ENCODE measurements at regions not wholly inside any gene's neighbourhood (a gene's known extent, or its start where the extent isn't known, plus 50 kb on each side); places are given as distances from the start of the nearest gene placed in this dataset.

DNA sequence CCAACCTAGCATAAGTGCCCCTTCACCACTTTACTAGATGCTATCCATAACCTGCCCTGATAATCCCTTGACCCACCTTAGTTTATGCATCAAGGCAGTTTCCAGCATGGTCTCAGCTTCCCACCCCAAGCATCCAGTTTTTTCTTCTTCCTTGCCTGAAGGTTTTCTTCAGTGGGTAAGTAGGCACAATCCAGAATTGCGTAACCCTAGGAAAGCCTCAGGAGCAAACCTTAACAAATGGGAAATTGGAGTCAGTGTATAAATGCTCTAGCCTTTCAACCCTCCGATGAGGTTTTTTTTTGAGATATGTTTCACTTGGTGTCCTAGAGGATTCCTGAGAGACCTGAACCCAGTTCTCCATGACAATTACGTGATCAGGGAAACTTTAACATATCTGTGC, 614.0 kb upstream of the BOD1L1 start:
- Histone ChIP-seq H3K9me3 (ENCODE audit: control insufficient read depth, insufficient read depth, low read depth, low read length) (no peaks in the 10 kb centered on the region), H3K4me1 (ENCODE audit: control insufficient read depth, insufficient read depth, low read length) (no peaks in the 10 kb centered on the region), H3K27ac (ENCODE audit: extremely low read depth, low read depth, low read length) (no peak overlapping the region), H3K36me3 (ENCODE audit: control insufficient read depth in 2 of 2, insufficient read depth in 1 of 2, low read length in 2 of 2) (no peaks in the 10 kb centered on the region), H3K4me3 (ENCODE audit: low read depth, low read length) (no peak overlapping the region)
- no peak for TF ChIP-seq SCRT1 (tag by site-specific recombination; IDR thresholded peaks at IDR 0.05; ENCODE audit: borderline replicate concordance)
- TF ChIP-seq ZNF610 (tag by site-specific recombination; IDR thresholded peaks at IDR 0.05; ENCODE audit: borderline replicate concordance), result no peak
- TF ChIP-seq ZNF341 (tag by site-specific recombination; IDR thresholded peaks at IDR 0.05; ENCODE audit: low read depth), result no peak
- no peak for TF ChIP-seq ZNF404 (tag by site-specific recombination; IDR thresholded peaks at IDR 0.05)
- no peak for TF ChIP-seq ZNF146 (tag by site-specific recombination; IDR thresholded peaks at IDR 0.05)
- TF ChIP-seq ZNF473 (tag by site-specific recombination; IDR thresholded peaks at IDR 0.05), result no peak
- no peak for TF ChIP-seq ZNF324 (tag by site-specific recombination; IDR thresholded peaks at IDR 0.05)
- TF ChIP-seq ZNF548 (tag by site-specific recombination; IDR thresholded peaks at IDR 0.05), result no peak
- TF ChIP-seq ZNF596 (tag by site-specific recombination; IDR thresholded peaks at IDR 0.05), result no peak
- no peak for TF ChIP-seq BCL11A (tag by site-specific recombination; IDR thresholded peaks at IDR 0.05; ENCODE audit: low read depth)
- TF ChIP-seq MYNN (tag by site-specific recombination; IDR thresholded peaks at IDR 0.05; ENCODE audit: borderline replicate concordance), result no peak
- TF ChIP-seq, protein P1, sequence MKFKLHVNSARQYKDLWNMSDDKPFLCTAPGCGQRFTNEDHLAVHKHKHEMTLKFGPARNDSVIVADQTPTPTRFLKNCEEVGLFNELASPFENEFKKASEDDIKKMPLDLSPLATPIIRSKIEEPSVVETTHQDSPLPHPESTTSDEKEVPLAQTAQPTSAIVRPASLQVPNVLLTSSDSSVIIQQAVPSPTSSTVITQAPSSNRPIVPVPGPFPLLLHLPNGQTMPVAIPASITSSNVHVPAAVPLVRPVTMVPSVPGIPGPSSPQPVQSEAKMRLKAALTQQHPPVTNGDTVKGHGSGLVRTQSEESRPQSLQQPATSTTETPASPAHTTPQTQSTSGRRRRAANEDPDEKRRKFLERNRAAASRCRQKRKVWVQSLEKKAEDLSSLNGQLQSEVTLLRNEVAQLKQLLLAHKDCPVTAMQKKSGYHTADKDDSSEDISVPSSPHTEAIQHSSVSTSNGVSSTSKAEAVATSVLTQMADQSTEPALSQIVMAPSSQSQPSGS (tag by site-specific recombination; IDR thresholded peaks at IDR 0.05; ENCODE audit: low read depth), result no peak
- TF ChIP-seq ZNF558 (tag by site-specific recombination; IDR thresholded peaks at IDR 0.05), result no peak
- no peak for TF ChIP-seq ZNF248 (tag by site-specific recombination; IDR thresholded peaks at IDR 0.05)
- POLR2A ChIA-PET, result no interaction called here
- CTCF ChIA-PET, result no interaction called here

DNA sequence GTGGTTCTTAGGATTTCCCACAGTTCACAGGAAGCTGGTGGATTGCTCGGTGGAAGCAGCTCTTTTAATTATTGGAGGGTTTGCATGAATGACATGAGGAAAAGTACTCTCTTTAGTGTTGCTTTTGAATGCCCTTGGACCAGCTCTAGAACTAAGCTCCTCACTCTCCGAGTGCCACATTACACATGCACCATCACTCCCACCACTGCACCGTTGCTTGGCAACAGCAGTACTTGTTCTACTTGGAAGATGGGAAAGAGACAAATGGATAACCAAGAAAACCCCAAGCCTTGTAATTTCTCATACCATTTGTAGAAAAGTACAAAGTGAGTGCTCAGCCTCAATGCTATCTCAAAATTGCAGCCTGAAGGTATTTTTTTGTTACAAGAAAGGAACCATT, 620.2 kb upstream of the BOD1L1 start:
- CTCF ChIA-PET, result no interaction called here

DNA sequence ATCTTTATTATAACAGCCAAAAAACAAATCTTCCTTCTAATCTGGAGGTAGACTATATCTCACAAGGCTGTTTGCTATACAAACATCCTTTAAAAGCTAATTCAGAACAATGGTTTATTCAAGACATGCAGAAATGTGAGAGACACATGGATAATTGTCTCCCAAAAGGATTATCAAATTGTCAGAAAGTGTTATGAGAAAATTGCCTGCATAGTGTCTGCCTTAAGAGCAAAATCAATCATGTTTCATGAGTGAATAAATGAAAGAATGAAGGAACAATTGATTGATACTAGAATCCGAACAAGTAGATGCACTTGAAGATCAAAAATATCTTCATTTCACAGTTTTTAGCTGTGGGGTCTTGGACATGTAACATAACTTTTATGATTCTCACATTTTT, 621.7 kb upstream of the BOD1L1 start:
- ChIA-PET POLR2A (no interaction called here), CTCF (no interaction called here)
- no peaks in the 10 kb centered on the region for H3K9me3 ChIP-seq (ENCODE audit: control insufficient read depth, insufficient read depth, low read depth, low read length)
- no peak overlapping the region for H3K4me3 ChIP-seq (ENCODE audit: low read depth, low read length)
- no peaks in the 10 kb centered on the region for H3K4me1 ChIP-seq (ENCODE audit: control insufficient read depth, insufficient read depth, low read length)
- no peaks in the 10 kb centered on the region for H3K36me3 ChIP-seq (ENCODE audit: control insufficient read depth in 2 of 2, insufficient read depth in 1 of 2, low read length in 2 of 2)
- no peak overlapping the region for H3K27ac ChIP-seq (ENCODE audit: extremely low read depth, low read depth, low read length)
- TF ChIP-seq ZNF394 (tag by site-specific recombination; IDR thresholded peaks at IDR 0.05; ENCODE audit: borderline replicate concordance) (no peak), ZNF221 (tag by site-specific recombination; IDR thresholded peaks at IDR 0.05; ENCODE audit: borderline replicate concordance) (no peak), KLF9 (tag by site-specific recombination; IDR thresholded peaks at IDR 0.05; ENCODE audit: low read depth) (no peak), KLF16 (tag by site-specific recombination; IDR thresholded peaks at IDR 0.05) (no peak), ZNF175 (tag by site-specific recombination; IDR thresholded peaks at IDR 0.05) (no peak), ZNF707 (tag by site-specific recombination; IDR thresholded peaks at IDR 0.05) (no peak), ZNF132 (tag by site-specific recombination; IDR thresholded peaks at IDR 0.05; ENCODE audit: borderline replicate concordance) (no peak), ZNF777 (tag by site-specific recombination; IDR thresholded peaks at IDR 0.05; ENCODE audit: borderline replicate concordance) (no peak), ZEB2 (tag by site-specific recombination; IDR thresholded peaks at IDR 0.05) (no peak)
- TF ChIP-seq, protein P2, sequence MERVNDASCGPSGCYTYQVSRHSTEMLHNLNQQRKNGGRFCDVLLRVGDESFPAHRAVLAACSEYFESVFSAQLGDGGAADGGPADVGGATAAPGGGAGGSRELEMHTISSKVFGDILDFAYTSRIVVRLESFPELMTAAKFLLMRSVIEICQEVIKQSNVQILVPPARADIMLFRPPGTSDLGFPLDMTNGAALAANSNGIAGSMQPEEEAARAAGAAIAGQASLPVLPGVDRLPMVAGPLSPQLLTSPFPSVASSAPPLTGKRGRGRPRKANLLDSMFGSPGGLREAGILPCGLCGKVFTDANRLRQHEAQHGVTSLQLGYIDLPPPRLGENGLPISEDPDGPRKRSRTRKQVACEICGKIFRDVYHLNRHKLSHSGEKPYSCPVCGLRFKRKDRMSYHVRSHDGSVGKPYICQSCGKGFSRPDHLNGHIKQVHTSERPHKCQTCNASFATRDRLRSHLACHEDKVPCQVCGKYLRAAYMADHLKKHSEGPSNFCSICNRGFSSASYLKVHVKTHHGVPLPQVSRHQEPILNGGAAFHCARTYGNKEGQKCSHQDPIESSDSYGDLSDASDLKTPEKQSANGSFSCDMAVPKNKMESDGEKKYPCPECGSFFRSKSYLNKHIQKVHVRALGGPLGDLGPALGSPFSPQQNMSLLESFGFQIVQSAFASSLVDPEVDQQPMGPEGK (tag by site-specific recombination; IDR thresholded peaks at IDR 0.05), result no peak
- TF ChIP-seq, protein P3, sequence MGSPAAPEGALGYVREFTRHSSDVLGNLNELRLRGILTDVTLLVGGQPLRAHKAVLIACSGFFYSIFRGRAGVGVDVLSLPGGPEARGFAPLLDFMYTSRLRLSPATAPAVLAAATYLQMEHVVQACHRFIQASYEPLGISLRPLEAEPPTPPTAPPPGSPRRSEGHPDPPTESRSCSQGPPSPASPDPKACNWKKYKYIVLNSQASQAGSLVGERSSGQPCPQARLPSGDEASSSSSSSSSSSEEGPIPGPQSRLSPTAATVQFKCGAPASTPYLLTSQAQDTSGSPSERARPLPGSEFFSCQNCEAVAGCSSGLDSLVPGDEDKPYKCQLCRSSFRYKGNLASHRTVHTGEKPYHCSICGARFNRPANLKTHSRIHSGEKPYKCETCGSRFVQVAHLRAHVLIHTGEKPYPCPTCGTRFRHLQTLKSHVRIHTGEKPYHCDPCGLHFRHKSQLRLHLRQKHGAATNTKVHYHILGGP (tag by site-specific recombination; IDR thresholded peaks at IDR 0.05), result no peak

More for the DNA sequence above, 620.2 kb upstream of the BOD1L1 start:
- H3K36me3 ChIP-seq (ENCODE audit: control insufficient read depth in 2 of 2, insufficient read depth in 1 of 2, low read length in 2 of 2), result no peaks in the 10 kb centered on the region
- TF ChIP-seq ZNF530 (tag by site-specific recombination; IDR thresholded peaks at IDR 0.05; ENCODE audit: low read depth) (no peak), MYNN (tag by site-specific recombination; IDR thresholded peaks at IDR 0.05; ENCODE audit: borderline replicate concordance) (no peak)
- TF ChIP-seq, protein P4, sequence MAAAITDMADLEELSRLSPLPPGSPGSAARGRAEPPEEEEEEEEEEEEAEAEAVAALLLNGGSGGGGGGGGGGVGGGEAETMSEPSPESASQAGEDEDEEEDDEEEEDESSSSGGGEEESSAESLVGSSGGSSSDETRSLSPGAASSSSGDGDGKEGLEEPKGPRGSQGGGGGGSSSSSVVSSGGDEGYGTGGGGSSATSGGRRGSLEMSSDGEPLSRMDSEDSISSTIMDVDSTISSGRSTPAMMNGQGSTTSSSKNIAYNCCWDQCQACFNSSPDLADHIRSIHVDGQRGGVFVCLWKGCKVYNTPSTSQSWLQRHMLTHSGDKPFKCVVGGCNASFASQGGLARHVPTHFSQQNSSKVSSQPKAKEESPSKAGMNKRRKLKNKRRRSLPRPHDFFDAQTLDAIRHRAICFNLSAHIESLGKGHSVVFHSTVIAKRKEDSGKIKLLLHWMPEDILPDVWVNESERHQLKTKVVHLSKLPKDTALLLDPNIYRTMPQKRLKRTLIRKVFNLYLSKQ (tag by site-specific recombination; IDR thresholded peaks at IDR 0.05; ENCODE audit: borderline replicate concordance), result no peak
- no peaks in the 10 kb centered on the region for H3K4me1 ChIP-seq (ENCODE audit: control insufficient read depth, insufficient read depth, low read length)
- H3K4me3 ChIP-seq (ENCODE audit: low read depth, low read length), result no peak overlapping the region
- POLR2A ChIA-PET, result no interaction called here
- no peaks in the 10 kb centered on the region for H3K9me3 ChIP-seq (ENCODE audit: control insufficient read depth, insufficient read depth, low read depth, low read length)
- no peak overlapping the region for H3K27ac ChIP-seq (ENCODE audit: extremely low read depth, low read depth, low read length)

Measured in HEK293 (cell line).